Activated CD8-positive, alpha-beta memory T cell treated with anti-CD3 and anti-CD28 coated beads for 48 hours (primary cell): ENCODE measurements at regions not wholly inside any gene's neighbourhood (a gene's known extent, or its start where the extent isn't known, plus 50 kb on each side); places are given as distances from the start of the nearest gene placed in this dataset.

Source experiments
- DNase-seq, 3 experiments: peaks; one replicate each; pipeline ENCODE4 v3.0.0-alpha.2; 2020; ENCODE audit warnings: low read depth in 2 of 3, low spot score in 2 of 3

DNA sequence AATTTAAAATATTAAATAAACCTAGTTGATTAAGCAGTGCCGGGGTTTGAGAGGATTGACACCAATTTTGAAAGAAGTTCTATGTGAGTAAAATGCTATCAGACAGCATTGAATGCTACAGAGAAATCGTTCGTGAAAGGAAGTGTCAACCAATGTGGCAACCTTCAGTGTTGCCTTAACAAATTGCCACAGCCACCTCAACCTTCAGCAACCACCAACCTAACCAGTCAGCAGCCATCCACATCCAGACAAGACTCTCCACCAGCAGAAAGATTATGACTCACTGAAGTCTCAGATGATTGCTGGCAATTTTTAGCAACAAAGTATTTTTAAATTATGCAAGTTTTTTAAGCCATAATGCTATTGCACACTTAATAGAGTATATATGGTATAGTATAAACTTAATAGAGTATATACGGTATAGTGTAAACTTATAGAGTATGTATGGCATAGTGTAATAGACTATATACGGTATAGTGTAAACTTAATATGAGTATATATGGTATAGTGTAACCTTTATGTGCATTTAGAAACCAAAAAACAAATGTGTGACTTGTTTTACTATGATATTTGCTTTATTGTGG, 65.3 kb upstream of the ID4 start:
- DNase-seq: no peak

DNA sequence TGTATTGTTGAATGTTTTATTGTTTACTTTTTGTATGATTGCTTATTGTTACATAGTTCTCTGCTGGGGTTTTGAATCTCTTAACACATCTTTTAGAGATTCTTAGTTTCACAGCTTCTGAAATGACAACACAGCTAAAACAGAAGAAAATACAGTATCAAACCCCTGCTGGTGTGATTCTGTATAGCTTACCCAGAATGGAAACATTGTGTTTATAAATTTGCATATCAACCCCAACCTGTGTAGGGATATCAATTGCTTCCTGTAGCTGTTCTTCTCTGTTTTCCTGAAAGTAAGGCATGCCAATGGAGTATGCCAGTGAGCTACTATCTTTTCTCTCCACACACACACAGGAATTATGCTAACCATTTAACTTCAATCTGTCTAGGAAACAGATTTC, 64.3 kb upstream of the ID4 start:
- no peak for DNase-seq

DNA sequence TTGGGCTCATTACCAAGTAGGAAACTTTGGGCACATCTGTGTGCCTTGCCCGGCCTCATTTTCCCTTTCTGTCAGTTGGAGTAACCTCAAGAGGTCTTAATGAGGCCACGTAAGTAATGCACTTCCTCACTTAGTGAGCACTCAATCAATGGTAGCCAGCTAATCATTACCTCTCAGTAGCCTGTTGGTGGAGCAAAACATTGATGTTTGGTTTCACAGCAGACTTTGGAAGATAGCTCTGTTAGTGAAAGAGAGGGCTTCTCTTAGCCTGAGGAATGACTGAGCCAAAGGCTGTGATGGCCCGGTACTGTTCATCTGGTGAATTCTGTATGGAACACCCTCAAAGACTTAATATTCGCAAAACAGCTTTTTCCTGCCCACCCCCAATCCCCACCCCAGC, 55.9 kb upstream of the ID4 start:
- no peak for DNase-seq

DNA sequence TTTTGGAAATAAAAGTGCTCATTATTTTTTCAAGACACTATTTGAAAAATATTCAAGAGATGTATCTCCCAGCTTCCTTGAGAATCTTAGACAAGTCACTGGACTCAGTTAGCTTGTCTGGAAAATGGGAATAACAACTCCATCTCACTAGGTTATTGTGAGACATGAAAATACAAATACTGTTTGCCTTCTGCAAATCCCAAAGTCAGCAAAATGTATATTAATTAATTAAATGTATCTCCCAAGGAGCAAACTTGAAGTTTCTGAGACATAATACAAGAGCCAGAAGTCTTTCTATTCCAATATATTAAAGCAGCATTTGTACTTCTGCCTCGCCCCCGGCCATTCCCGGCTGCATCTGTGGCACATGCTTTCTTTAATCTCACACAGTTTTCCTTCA, 54.6 kb upstream of the ID4 start:
- no peak for DNase-seq
